ENCODE measurements at regions not wholly inside any gene's neighbourhood (a gene's known extent, or its start where the extent isn't known, plus 50 kb on each side); places are given as distances from the start of the nearest gene placed in this dataset.

DNA sequence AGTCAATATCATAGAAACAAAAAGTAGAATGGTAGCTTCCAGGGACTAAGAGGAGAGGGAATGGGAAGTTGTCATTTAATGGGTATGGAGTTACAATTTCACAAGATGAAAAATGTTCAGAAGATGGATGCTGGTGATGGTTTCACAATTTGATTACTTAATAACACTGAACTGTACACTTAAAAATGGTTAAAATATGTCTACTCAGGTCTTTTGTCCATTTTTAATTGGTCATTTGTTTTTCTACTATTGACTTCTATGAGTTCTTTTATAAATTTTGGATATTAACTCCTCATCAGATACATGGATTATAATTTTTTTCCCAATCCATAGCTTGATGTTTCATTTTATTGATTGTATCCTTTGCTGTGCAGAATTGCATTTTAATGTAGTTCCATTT is 275.5 kb downstream of the AKAIN1 start:
- TF ChIP-seq, protein P1, sequence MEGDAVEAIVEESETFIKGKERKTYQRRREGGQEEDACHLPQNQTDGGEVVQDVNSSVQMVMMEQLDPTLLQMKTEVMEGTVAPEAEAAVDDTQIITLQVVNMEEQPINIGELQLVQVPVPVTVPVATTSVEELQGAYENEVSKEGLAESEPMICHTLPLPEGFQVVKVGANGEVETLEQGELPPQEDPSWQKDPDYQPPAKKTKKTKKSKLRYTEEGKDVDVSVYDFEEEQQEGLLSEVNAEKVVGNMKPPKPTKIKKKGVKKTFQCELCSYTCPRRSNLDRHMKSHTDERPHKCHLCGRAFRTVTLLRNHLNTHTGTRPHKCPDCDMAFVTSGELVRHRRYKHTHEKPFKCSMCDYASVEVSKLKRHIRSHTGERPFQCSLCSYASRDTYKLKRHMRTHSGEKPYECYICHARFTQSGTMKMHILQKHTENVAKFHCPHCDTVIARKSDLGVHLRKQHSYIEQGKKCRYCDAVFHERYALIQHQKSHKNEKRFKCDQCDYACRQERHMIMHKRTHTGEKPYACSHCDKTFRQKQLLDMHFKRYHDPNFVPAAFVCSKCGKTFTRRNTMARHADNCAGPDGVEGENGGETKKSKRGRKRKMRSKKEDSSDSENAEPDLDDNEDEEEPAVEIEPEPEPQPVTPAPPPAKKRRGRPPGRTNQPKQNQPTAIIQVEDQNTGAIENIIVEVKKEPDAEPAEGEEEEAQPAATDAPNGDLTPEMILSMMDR (IDR thresholded peaks at IDR 0.05), result no peak
- TF ChIP-seq POLR2A (IDR thresholded peaks at IDR 0.05), result no peak
